Erythroblast (primary cell): ENCODE measurements at regions not wholly inside any gene's neighbourhood (a gene's known extent, or its start where the extent isn't known, plus 50 kb on each side); places are given as distances from the start of the nearest gene placed in this dataset.

Experiments used
- GATA1 ChIP-seq: IDR thresholded peaks from 2 replicates; pipeline ENCODE4 v1.6.1; 2011; ENCODE audit warnings: low read depth, mild to moderate bottlenecking, control low read depth, low read length, moderate library complexity
- POLR2A ChIP-seq: IDR thresholded peaks from 2 replicates; pipeline ENCODE4 v1.6.1; 2011; ENCODE audit warnings: mild to moderate bottlenecking, low read length

DNA sequence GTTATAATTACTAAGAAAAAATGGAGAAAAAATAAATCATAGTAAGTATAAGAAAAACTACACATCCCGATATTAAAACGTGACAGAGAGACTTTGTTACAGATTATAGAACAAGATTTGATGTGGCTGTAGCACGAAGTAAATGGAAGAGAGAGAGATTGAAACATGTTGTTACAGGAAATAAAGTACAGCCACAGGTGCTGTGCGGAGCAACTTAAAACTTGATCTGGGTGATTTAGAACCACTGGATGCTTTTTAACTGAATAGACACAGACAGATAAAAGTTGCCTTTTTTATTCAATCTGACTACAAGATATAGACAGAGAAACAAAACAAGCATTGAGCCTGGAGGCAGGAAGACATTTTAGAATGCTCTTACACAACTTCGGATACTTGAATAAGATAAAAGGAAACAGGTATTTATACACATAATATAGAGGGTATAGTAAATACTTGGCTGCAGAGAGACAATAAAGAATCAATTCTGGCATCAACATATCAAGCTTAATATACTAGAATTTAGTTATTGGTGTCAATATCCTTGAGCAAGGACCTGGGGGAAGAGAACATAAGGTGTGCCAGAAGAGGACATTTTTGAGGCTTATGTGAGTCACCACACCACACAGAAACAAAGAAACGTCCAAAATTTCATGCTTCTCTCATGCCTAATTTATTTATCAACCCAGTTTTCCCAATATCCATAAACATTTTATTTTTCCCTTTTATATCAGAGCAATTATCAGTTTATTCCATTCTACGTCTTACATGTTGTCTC lies 548.5 kb downstream of the SLITRK1 start:
- no peak for TF ChIP-seq POLR2A
- no peak for TF ChIP-seq GATA1
